Loucy (cell line): ENCODE measurements at regions not wholly inside any gene's neighbourhood (a gene's known extent, or its start where the extent isn't known, plus 50 kb on each side); places are given as distances from the start of the nearest gene placed in this dataset.
"Not testable (repeated sequence)": the region's sequence is repeated elsewhere in the genome, so short reads cannot be mapped to it uniquely, and the experiment has no call there.

Experiments used
- H2AFZ ChIP-seq: fragments of 200-600 bp; sonication (generic); 2 replicates; pipeline ENCODE4 v1.6.0; 2016; ENCODE audit warnings: antibody characterized with exemption, mild to moderate bottlenecking, low read length, moderate library complexity
- H3F3A ChIP-seq: fragments of 200-600 bp; 2 replicates; pipeline ENCODE4 v1.6.0; 2016; ENCODE audit warnings: antibody characterized with exemption, low read depth, mild to moderate bottlenecking
- H3K27me3 ChIP-seq: fragments of 200-600 bp; sonication (generic); 2 replicates; pipeline ENCODE4 v1.6.1; 2014; ENCODE audit warnings: low read length, mild to moderate bottlenecking; ENCODE audit not compliant: insufficient read depth, poor library complexity, severe bottlenecking
- H3K36me3 ChIP-seq: fragments of 200-600 bp; sonication (generic); 2 replicates; pipeline ENCODE4 v1.6.1; 2016; ENCODE audit warnings: low read length; ENCODE audit not compliant: insufficient read depth
- H3K4me1 ChIP-seq: fragments of 200-600 bp; sonication (generic); 2 replicates; pipeline ENCODE4 v1.5.1; 2014; ENCODE audit warnings: low read length, mild to moderate bottlenecking; ENCODE audit not compliant: insufficient read depth, poor library complexity, severe bottlenecking
- H3K4me2 ChIP-seq: fragments of 200-600 bp; sonication (generic); 2 replicates; pipeline ENCODE4 v1.6.0; 2014; ENCODE audit warnings: antibody characterized with exemption, low read length, low read depth, mild to moderate bottlenecking; ENCODE audit not compliant: poor library complexity, severe bottlenecking
- H3K4me3 ChIP-seq: fragments of 200-600 bp; sonication (generic); 2 replicates; pipeline ENCODE4 v1.5.1; 2014; ENCODE audit warnings: low read length, mild to moderate bottlenecking, mixed read lengths; ENCODE audit not compliant: poor library complexity, severe bottlenecking
- H3K79me2 ChIP-seq: fragments of 200-600 bp; sonication (generic); 2 replicates; pipeline ENCODE4 v1.6.1; 2014; ENCODE audit warnings: low read length; ENCODE audit not compliant: insufficient read depth
- H3K9ac ChIP-seq: fragments of 200-600 bp; sonication (generic); 2 replicates; pipeline ENCODE4 v1.6.0; 2014; ENCODE audit warnings: mild to moderate bottlenecking, low read depth, low read length, moderate library complexity; ENCODE audit not compliant: poor library complexity, severe bottlenecking
- H3K9me2 ChIP-seq: fragments of 200-600 bp; sonication (generic); replicated peaks from 2 replicates; pipeline ENCODE4 v1.6.1; 2016; ENCODE audit warnings: low read depth, low read length, mixed read lengths
- H3K9me3 ChIP-seq: fragments of 200-600 bp; sonication (generic); 2 replicates; pipeline ENCODE4 v1.6.1; 2014; ENCODE audit warnings: mild to moderate bottlenecking, antibody characterized with exemption, low read length, low read depth; ENCODE audit not compliant: insufficient read depth
- H4K20me1 ChIP-seq: fragments of 200-600 bp; sonication (generic); 2 replicates; pipeline ENCODE4 v1.6.0; 2014; ENCODE audit warnings: antibody characterized with exemption, low read length, mild to moderate bottlenecking; ENCODE audit not compliant: insufficient read depth, poor library complexity, severe bottlenecking
- CTCF ChIP-seq: fragments of 200-600 bp; sonication (generic); conservative IDR thresholded peaks from 2 replicates; pipeline ENCODE4 v1.5.1; 2014; ENCODE audit warnings: mild to moderate bottlenecking, antibody characterized with exemption, low read length
- EZH2phosphoT487 ChIP-seq: fragments of 200-600 bp; IDR thresholded peaks from 2 replicates; pipeline ENCODE4 v1.6.1; 2018; ENCODE audit warnings: antibody characterized with exemption, mild to moderate bottlenecking, moderate library complexity, borderline replicate concordance

GRCh38 chr6:6760002-6760401, 171.5 kb downstream of the LY86 start:
- no peaks in the 10 kb centered on the region for H3K79me2 ChIP-seq

GRCh38 chr6:6762566-6762965, 174.0 kb downstream of the LY86 start:
- not testable (repeated sequence) for H3K27me3 ChIP-seq, H3K9me3 ChIP-seq, H3K4me2 ChIP-seq, H2AFZ ChIP-seq, H3K79me2 ChIP-seq, H3K9ac ChIP-seq, H3K4me1 ChIP-seq, H4K20me1 ChIP-seq, H3K4me3 ChIP-seq, H3F3A ChIP-seq, H3K9me2 ChIP-seq, H3K36me3 ChIP-seq

More at GRCh38 chr6:6760002-6760401, 171.5 kb downstream of the LY86 start:
- H4K20me1 ChIP-seq: no peaks in the 10 kb centered on the region
- no peak for TF ChIP-seq EZH2phosphoT487
- no peak for TF ChIP-seq CTCF
- H3K9me2 ChIP-seq: no peaks in the 10 kb centered on the region
- no peak overlapping the region for H2AFZ ChIP-seq
- no peaks in the 10 kb centered on the region for H3K36me3 ChIP-seq
- H3F3A ChIP-seq: no peaks in the 10 kb centered on the region
- H3K9me3 ChIP-seq: no peaks in the 10 kb centered on the region
- no peak overlapping the region for H3K4me3 ChIP-seq
- no peaks in the 10 kb centered on the region for H3K27me3 ChIP-seq
- peaks cover 10% of the 10 kb centered on the region for H3K4me1 ChIP-seq
- H3K9ac ChIP-seq: no peak overlapping the region
- no peak overlapping the region for H3K4me2 ChIP-seq

GRCh38 chr6:6764764-6765434, 176.4 kb downstream of the LY86 start:
- Histone ChIP-seq H3K4me1 (no peaks in the 10 kb centered on the region), H3K4me3 (no peak overlapping the region), H3K4me2 (no peak overlapping the region), H3K27me3 (no peaks in the 10 kb centered on the region), H3K79me2 (no peaks in the 10 kb centered on the region), H4K20me1 (no peaks in the 10 kb centered on the region), H3K9ac (no peak overlapping the region), H2AFZ (no peak overlapping the region), H3K9me2 (no peaks in the 10 kb centered on the region), H3K9me3 (no peaks in the 10 kb centered on the region), H3K36me3 (no peaks in the 10 kb centered on the region), H3F3A (no peaks in the 10 kb centered on the region)
- no peak for TF ChIP-seq CTCF
- TF ChIP-seq EZH2phosphoT487: no peak

- H3K36me3 ChIP-seq: no peaks in the 10 kb centered on the region
- H3K4me1 ChIP-seq: no peaks in the 10 kb centered on the region
- TF ChIP-seq EZH2phosphoT487 (no peak), CTCF (no peak)
- no peak overlapping the region for H2AFZ ChIP-seq
- H3K79me2 ChIP-seq: no peaks in the 10 kb centered on the region
- no peak overlapping the region for H3K9ac ChIP-seq
- no peak overlapping the region for H3K4me3 ChIP-seq
- no peaks in the 10 kb centered on the region for H4K20me1 ChIP-seq
- H3K27me3 ChIP-seq: no peaks in the 10 kb centered on the region
- H3K9me2 ChIP-seq: no peaks in the 10 kb centered on the region
- no peaks in the 10 kb centered on the region for H3F3A ChIP-seq
- H3K9me3 ChIP-seq: no peaks in the 10 kb centered on the region
- no peak overlapping the region for H3K4me2 ChIP-seq
Observed at GRCh38 chr6:6766230-6766905, 177.8 kb downstream of the LY86 start.
